CD4-positive, alpha-beta T cell (primary cell): ENCODE measurements at regions not wholly inside any gene's neighbourhood (a gene's known extent, or its start where the extent isn't known, plus 50 kb on each side); places are given as distances from the start of the nearest gene placed in this dataset.
A peak's percentile ranks its signal among the peaks of the same experiment; 100 is the strongest.
"Not testable (repeated sequence)": the region's sequence is repeated elsewhere in the genome, so short reads cannot be mapped to it uniquely, and the experiment has no call there.

Experiments used
- ATAC-seq: fragments of 200-7000 bp; cut with Tn5 transposase; one replicate; pipeline ENCODE4 v1.10.0; 2022; ENCODE audit warnings: mild to moderate bottlenecking; ENCODE audit not compliant: poor library complexity
- CTCF ChIA-PET: fragments of 350-600 bp; sonication (Branson Sonifier 250); formaldehyde crosslinking; loops from one replicate; lab custom pipeline; 2021; ENCODE audit warnings: antibody characterized with exemption, inconsistent platforms; lab: Charles Lee
- POLR2A ChIA-PET: fragments of 350-600 bp; sonication (Branson Sonifier 250); formaldehyde crosslinking; loops from one replicate; lab custom pipeline; 2021; ENCODE audit warnings: antibody characterized with exemption, inconsistent platforms; lab: Charles Lee
- DNase-seq, 14 experiments: peaks; one replicate each; pipeline ENCODE4 v3.0.0-alpha.2; 2013 to 2020; ENCODE audit warnings: mixed read lengths in 2 of 14
- H3K27ac ChIP-seq, 2 donors: one replicate each; pipeline versions ENCODE4 v1.5.1 to v1.7.0; 2013; ENCODE audit warnings: low read length in 2 of 2, low read depth in 1 of 2, mild to moderate bottlenecking in 1 of 2
- H3K27me3 ChIP-seq, 2 experiments: 1 replicate in 1 of 2; 2 replicates in 1 of 2; pipeline versions ENCODE4 v1.6.1 to v1.7.0; 2013; ENCODE audit warnings: low read length in 2 of 2, control low read depth in 1 of 2, mild to moderate bottlenecking in 1 of 2, moderate library complexity in 1 of 2; ENCODE audit not compliant: insufficient read depth in 2 of 2, control insufficient read depth in 1 of 2
- H3K36me3 ChIP-seq: one replicate; pipeline ENCODE4 v1.6.1; 2013; ENCODE audit warnings: low read length, control low read depth; ENCODE audit not compliant: insufficient read depth
- H3K4me1 ChIP-seq: one replicate; pipeline ENCODE4 v1.6.1; 2013; ENCODE audit warnings: low read length, control low read depth; ENCODE audit not compliant: insufficient read depth
- H3K4me3 ChIP-seq: one replicate; pipeline ENCODE4 v1.5.1; 2013; ENCODE audit warnings: mild to moderate bottlenecking, low read length, moderate library complexity
- H3K9me3 ChIP-seq, 2 experiments: 1 replicate in 1 of 2; 2 replicates in 1 of 2; pipeline versions ENCODE4 v1.6.1 to v1.7.0; 2013; ENCODE audit warnings: low read length in 2 of 2, mild to moderate bottlenecking in 2 of 2, control low read depth in 1 of 2, moderate library complexity in 1 of 2; ENCODE audit not compliant: control insufficient read depth in 1 of 2, insufficient read depth in 1 of 2
- H3K27ac Mint-ChIP-seq: one replicate; pipeline ENCODE4 v1.8.0; 2020; ENCODE audit warnings: mixed read lengths
- H3K27me3 Mint-ChIP-seq: one replicate; pipeline ENCODE4 v1.8.0; 2021; ENCODE audit warnings: mixed read lengths
- H3K36me3 Mint-ChIP-seq: one replicate; pipeline ENCODE4 v1.8.0; 2021; ENCODE audit warnings: low read depth, mixed read lengths
- H3K4me1 Mint-ChIP-seq: one replicate; pipeline ENCODE4 v1.8.0; 2021; ENCODE audit warnings: low read depth, mixed read lengths
- H3K4me3 Mint-ChIP-seq: one replicate; pipeline ENCODE4 v1.8.0; 2020; ENCODE audit warnings: mild to moderate bottlenecking, mixed read lengths
- H3K9me3 Mint-ChIP-seq: one replicate; pipeline ENCODE4 v1.8.0; 2020; ENCODE audit warnings: mixed read lengths
- CTCF ChIP-seq: fragments of 200-600 bp; IDR thresholded peaks from one replicate; pipeline ENCODE4 v1.8.0; 2022; ENCODE audit warnings: antibody characterized with exemption, mild to moderate bottlenecking
- intact Hi-C, 2 experiments: fragments of 100-400 bp; cut with DNase I in 1 of 2; cut with micrococcal nuclease in 1 of 2; formaldehyde crosslinking; loops; one replicate each; pipeline versions ENCODE4 v1.15.1 to v1.9.0; 2023 to 2025; cut with DNase I, micrococcal nuclease

- Histone ChIP-seq H3K36me3 (no peaks in the 10 kb centered on the region), H3K4me3 (no peak overlapping the region), H3K4me1 (no peaks in the 10 kb centered on the region), H3K9me3 (peaks cover 3 to 6% of the 10 kb centered on the region in 2 experiments), H3K27me3 (no peaks in the 10 kb centered on the region), H3K27ac (no peak overlapping the region)
- H3K27ac Mint-ChIP-seq, result no peak overlapping the region
- peaks cover 19% of the 10 kb centered on the region for H3K9me3 Mint-ChIP-seq
- peaks cover 10% of the 10 kb centered on the region for H3K36me3 Mint-ChIP-seq
- no peaks in the 10 kb centered on the region for H3K27me3 Mint-ChIP-seq
- CTCF ChIA-PET, result no interaction called here
- intact Hi-C loops, result no loop called here
- TF ChIP-seq CTCF, result no peak
- H3K4me1 Mint-ChIP-seq, result peaks cover 9% of the 10 kb centered on the region
- no peak overlapping the region for H3K4me3 Mint-ChIP-seq
- ATAC-seq (no peak), DNase-seq (no peak)
- POLR2A ChIA-PET, result no interaction called here
Measured at GRCh38 chr5:152046361-152046760, 121.7 kb upstream of the GLRA1 start.

- H3K27me3 ChIP-seq, H3K4me1 Mint-ChIP-seq, intact Hi-C loops, H3K27ac ChIP-seq, H3K27ac Mint-ChIP-seq, H3K36me3 ChIP-seq, H3K36me3 Mint-ChIP-seq, CTCF ChIA-PET, H3K9me3 Mint-ChIP-seq, H3K4me3 Mint-ChIP-seq, H3K4me3 ChIP-seq, POLR2A ChIA-PET, H3K27me3 Mint-ChIP-seq, H3K9me3 ChIP-seq: not testable (repeated sequence)
- DNase-seq (peak in 8 of 14 experiments; percentile 13 to 75 (median 30)), ATAC-seq (peak; percentile 29)
- H3K4me1 ChIP-seq, result peaks cover 19% of the 10 kb centered on the region
Measured at GRCh38 chr5:152038856-152039255, 114.2 kb upstream of the GLRA1 start.

GRCh38 chr5:152026328-152027024, 101.8 kb upstream of the GLRA1 start:
- POLR2A ChIA-PET, result interaction anchor here (0.6 to 1.9 kb wide), 5 partner anchors 64 to 255 kb away, joined by 3 to 10 read pairs (median 3); partner anchors contain the start of genes G3BP1 and GLRA1
- peak overlapping the region; percentile 90 for H3K27ac Mint-ChIP-seq
- peaks cover 35% of the 10 kb centered on the region for H3K9me3 Mint-ChIP-seq
- H3K36me3 ChIP-seq, H3K27me3 ChIP-seq, H3K4me3 ChIP-seq, H3K27me3 Mint-ChIP-seq, intact Hi-C loops: not testable (repeated sequence)
- peak overlapping the region; percentile 53 to 64 for H3K27ac ChIP-seq
- peaks cover 20% of the 10 kb centered on the region for H3K4me1 ChIP-seq
- CTCF ChIA-PET, result interaction anchor here (0.6 kb wide), 1 partner anchor 115 kb away, joined by 4 read pairs; no protein-coding TSS in a partner anchor
- peaks cover 64% of the 10 kb centered on the region for H3K4me1 Mint-ChIP-seq
- peaks cover 22 to 23% of the 10 kb centered on the region in 2 experiments for H3K9me3 ChIP-seq
- peak; percentile 9 to 86 (median 46) for DNase-seq
- peak; percentile 72 for ATAC-seq
- H3K4me3 Mint-ChIP-seq, result peak overlapping the region; percentile 65
- H3K36me3 Mint-ChIP-seq, result peaks cover 89% of the 10 kb centered on the region

GRCh38 chr5:152016421-152016820, 91.8 kb upstream of the GLRA1 start:
- H3K9me3 Mint-ChIP-seq, result peaks cover 7% of the 10 kb centered on the region
- no peak for ATAC-seq
- no peaks in the 10 kb centered on the region for H3K4me1 ChIP-seq
- no peaks in the 10 kb centered on the region for H3K27me3 ChIP-seq
- H3K9me3 ChIP-seq, result peaks cover 0 to 6% of the 10 kb centered on the region in 2 experiments
- H3K4me3 ChIP-seq, result no peak overlapping the region
- no peak for DNase-seq
- CTCF ChIA-PET, result no interaction called here
- H3K27me3 Mint-ChIP-seq, result no peaks in the 10 kb centered on the region
- peaks cover 7% of the 10 kb centered on the region for H3K36me3 Mint-ChIP-seq
- H3K27ac ChIP-seq, result no peak overlapping the region
- no peaks in the 10 kb centered on the region for H3K36me3 ChIP-seq
- intact Hi-C loops, result no loop called here
- no peak for TF ChIP-seq CTCF
- no peak overlapping the region for H3K27ac Mint-ChIP-seq
- H3K4me1 Mint-ChIP-seq, result no peaks in the 10 kb centered on the region
- H3K4me3 Mint-ChIP-seq, result no peak overlapping the region
- POLR2A ChIA-PET, result no interaction called here
